Keratinocyte (primary cell): ENCODE measurements at regions not wholly inside any gene's neighbourhood (a gene's known extent, or its start where the extent isn't known, plus 50 kb on each side); places are given as distances from the start of the nearest gene placed in this dataset.

Source experiments
- DNase-seq: peaks from one replicate; pipeline ENCODE4 v3.0.0-alpha.2; 2011; ENCODE audit warnings: low read depth, missing footprints, low spot score
- FAIRE-seq: peaks from 2 replicates; lab custom pipeline; 2011; peaks lifted over from hg19 to GRCh38; lab: Jason Lieb, UNC
- H2AFZ ChIP-seq: 2 replicates; pipeline ENCODE4 v1.6.0; 2012; ENCODE audit warnings: low read length, control low read depth, inconsistent platforms; ENCODE audit not compliant: control insufficient read depth
- H3K27ac ChIP-seq: 2 replicates; pipeline ENCODE4 v1.5.1; 2011; ENCODE audit warnings: low read length; ENCODE audit not compliant: control insufficient read depth, insufficient read depth
- H3K27me3 ChIP-seq: 3 replicates; pipeline ENCODE4 v1.6.0; 2011; ENCODE audit warnings: low read length; ENCODE audit not compliant: control insufficient read depth, insufficient read depth; ENCODE audit errors: extremely low read depth
- H3K36me3 ChIP-seq, 2 experiments: 2 replicates in 1 of 2; 3 replicates in 1 of 2; pipeline ENCODE4 v1.5.1; 2011; ENCODE audit warnings: low read length in 2 of 2, mild to moderate bottlenecking in 1 of 2; ENCODE audit not compliant: control insufficient read depth in 2 of 2, insufficient read depth in 2 of 2; ENCODE audit errors: extremely low read depth in 1 of 2
- H3K4me1 ChIP-seq: 3 replicates; pipeline ENCODE4 v1.5.1; 2011; ENCODE audit warnings: low read length; ENCODE audit not compliant: control insufficient read depth, insufficient read depth; ENCODE audit errors: extremely low read depth
- H3K4me2 ChIP-seq: 3 replicates; pipeline ENCODE4 v1.6.0; 2011; ENCODE audit warnings: low read depth, low read length; ENCODE audit not compliant: control insufficient read depth, insufficient read depth; ENCODE audit errors: extremely low read depth
- H3K4me3 ChIP-seq, 3 experiments: fragments of 200-600 bp in 1 of 3; sonication (generic) in 1 of 3; 2 replicates in 2 of 3; 3 replicates in 1 of 3; pipeline ENCODE4 v1.5.1; 2011 to 2016; ENCODE audit warnings: low read length in 3 of 3, mild to moderate bottlenecking in 3 of 3, control low read depth in 2 of 3, inconsistent platforms in 1 of 3, low read depth in 1 of 3, mixed read lengths in 1 of 3, mixed run types in 1 of 3, moderate library complexity in 1 of 3; ENCODE audit not compliant: control insufficient read depth in 2 of 3, insufficient read depth in 2 of 3; ENCODE audit errors: extremely low read depth in 1 of 3
- H3K79me2 ChIP-seq: 2 replicates; pipeline ENCODE4 v1.6.0; 2012; ENCODE audit warnings: low read length; ENCODE audit not compliant: control insufficient read depth, insufficient read depth
- H3K9ac ChIP-seq: 3 replicates; pipeline ENCODE4 v1.6.0; 2011; ENCODE audit warnings: low read length; ENCODE audit not compliant: control insufficient read depth, insufficient read depth; ENCODE audit errors: extremely low read depth
- H3K9me1 ChIP-seq: 3 replicates; pipeline ENCODE4 v1.6.0; 2011; ENCODE audit warnings: low read length; ENCODE audit not compliant: control insufficient read depth, insufficient read depth; ENCODE audit errors: extremely low read depth
- H3K9me3 ChIP-seq: 2 replicates; pipeline ENCODE4 v1.5.1; 2012; ENCODE audit warnings: low read depth, low read length; ENCODE audit not compliant: control insufficient read depth
- H4K20me1 ChIP-seq: 3 replicates; pipeline ENCODE4 v1.6.0; 2011; ENCODE audit warnings: low read length; ENCODE audit not compliant: control insufficient read depth, insufficient read depth; ENCODE audit errors: extremely low read depth
- CTCF ChIP-seq, 3 experiments: IDR thresholded peaks in 1 of 3; conservative IDR thresholded peaks in 1 of 3; optimal IDR thresholded peaks in 1 of 3; 2 replicates in 2 of 3; 3 replicates in 1 of 3; pipeline versions ENCODE3 to v1.5.1; 2011; ENCODE audit warnings: low read length in 3 of 3, mild to moderate bottlenecking in 3 of 3, moderate library complexity in 2 of 3, control low read depth in 1 of 3, inconsistent platforms in 1 of 3; ENCODE audit not compliant: insufficient read depth in 2 of 3; ENCODE audit errors: extremely low read depth in 1 of 3
- EZH2 ChIP-seq: IDR thresholded peaks from one replicate; pipeline ENCODE4 v1.6.1; 2012; ENCODE audit warnings: inconsistent platforms, mild to moderate bottlenecking, low read length, moderate library complexity
- dilution Hi-C: fragments of 300-500 bp; cut with MboI; formaldehyde crosslinking; loops from one replicate; pipeline ENCODE4 v1.7.0; 2020; ENCODE audit warnings: low sequenced_read_pairs; ENCODE audit not compliant: extremely low pct_ligation_motif_present

GRCh38 chrX:120727911-120728310 is 98.1 kb upstream of the C1GALT1C1 start:
- no peak overlapping the region for H2AFZ ChIP-seq
- FAIRE-seq (no peak), DNase-seq (no peak)
- H3K27ac ChIP-seq, result no peak overlapping the region
- no peaks in the 10 kb centered on the region for H3K36me3 ChIP-seq
- H3K79me2 ChIP-seq, result no peaks in the 10 kb centered on the region
- no peak overlapping the region for H3K4me3 ChIP-seq
- no peaks in the 10 kb centered on the region for H3K4me1 ChIP-seq
- no peaks in the 10 kb centered on the region for H3K9me1 ChIP-seq
- H3K27me3 ChIP-seq, result no peaks in the 10 kb centered on the region
- dilution Hi-C loops, result no loop called here
- H4K20me1 ChIP-seq, result no peaks in the 10 kb centered on the region
- H3K9me3 ChIP-seq, result no peaks in the 10 kb centered on the region
- TF ChIP-seq EZH2, result no peak
- TF ChIP-seq CTCF (optimal IDR thresholded peaks at IDR 0.05 in 1 of 3, IDR thresholded peaks at IDR 0.05 in 1 of 3, conservative IDR thresholded peaks at IDR 0.05 in 1 of 3; ENCODE audit: extremely low read depth in 1 of 3, insufficient read depth in 2 of 3, low read length in 3 of 3), result no peak
- no peak overlapping the region for H3K4me2 ChIP-seq
- no peak overlapping the region for H3K9ac ChIP-seq

GRCh38 chrX:120727452-120727851 is 97.6 kb upstream of the C1GALT1C1 start:
- Histone ChIP-seq H3K9me1 (no peaks in the 10 kb centered on the region), H3K79me2 (no peaks in the 10 kb centered on the region), H3K27ac (no peak overlapping the region), H3K9ac (no peak overlapping the region), H3K4me2 (no peak overlapping the region), H3K27me3 (no peaks in the 10 kb centered on the region), H3K4me3 (no peak overlapping the region), H3K9me3 (no peaks in the 10 kb centered on the region), H3K4me1 (no peaks in the 10 kb centered on the region), H3K36me3 (no peaks in the 10 kb centered on the region), H2AFZ (no peak overlapping the region), H4K20me1 (no peaks in the 10 kb centered on the region)
- TF ChIP-seq EZH2 (no peak), CTCF (optimal IDR thresholded peaks at IDR 0.05 in 1 of 3, IDR thresholded peaks at IDR 0.05 in 1 of 3, conservative IDR thresholded peaks at IDR 0.05 in 1 of 3; ENCODE audit: extremely low read depth in 1 of 3, insufficient read depth in 2 of 3, low read length in 3 of 3) (no peak)
- dilution Hi-C loops, result no loop called here
- FAIRE-seq (no peak), DNase-seq (no peak)
